HG03378 (cell line): ENCODE measurements at regions not wholly inside any gene's neighbourhood (a gene's known extent, or its start where the extent isn't known, plus 50 kb on each side); places are given as distances from the start of the nearest gene placed in this dataset.
"Not testable (repeated sequence)": the region's sequence is repeated elsewhere in the genome, so short reads cannot be mapped to it uniquely, and the experiment has no call there.

Experiments
- ATAC-seq: cut with Tn5 transposase; IDR thresholded peaks from one replicate; pipeline ENCODE4 v1.9.1; 2021; ENCODE audit warnings: mild to moderate bottlenecking, moderate library complexity; ENCODE audit not compliant: unreplicated experiment

GRCh38 chr11:29190313-29190712 is 826.5 kb downstream of the KCNA4 start:
- no peak for ATAC-seq

- ATAC-seq, result no peak
Observed at GRCh38 chr11:29187215-29187614, 829.6 kb downstream of the KCNA4 start.

- no peak for ATAC-seq
Observed at GRCh38 chr11:29184939-29185890, 831.6 kb downstream of the KCNA4 start.

DNA sequence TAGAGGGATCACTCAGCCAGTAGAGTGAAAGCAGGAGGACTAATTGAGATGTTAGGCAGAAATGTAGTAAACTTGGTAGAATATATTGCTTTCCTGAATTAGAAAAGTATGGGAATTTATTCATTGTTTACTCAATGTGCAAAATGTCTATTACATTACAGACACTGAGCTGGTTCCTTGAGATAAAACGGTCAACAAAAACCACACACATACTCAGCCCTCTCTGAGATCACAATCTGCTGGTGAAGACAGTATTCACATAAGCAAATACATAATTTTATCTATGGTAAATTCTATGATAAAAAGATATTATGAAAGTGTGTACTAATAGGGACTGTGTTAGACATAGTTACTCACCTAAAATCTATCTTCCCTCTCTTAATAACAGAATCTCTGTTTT is 833.5 kb downstream of the KCNA4 start:
- ATAC-seq, result no peak

- ATAC-seq, result no peak
Observed at GRCh38 chr11:29173660-29174062, 843.2 kb downstream of the KCNA4 start.

- ATAC-seq, result no peak
Observed at GRCh38 chr11:29171360-29171950, 845.4 kb downstream of the KCNA4 start.

DNA sequence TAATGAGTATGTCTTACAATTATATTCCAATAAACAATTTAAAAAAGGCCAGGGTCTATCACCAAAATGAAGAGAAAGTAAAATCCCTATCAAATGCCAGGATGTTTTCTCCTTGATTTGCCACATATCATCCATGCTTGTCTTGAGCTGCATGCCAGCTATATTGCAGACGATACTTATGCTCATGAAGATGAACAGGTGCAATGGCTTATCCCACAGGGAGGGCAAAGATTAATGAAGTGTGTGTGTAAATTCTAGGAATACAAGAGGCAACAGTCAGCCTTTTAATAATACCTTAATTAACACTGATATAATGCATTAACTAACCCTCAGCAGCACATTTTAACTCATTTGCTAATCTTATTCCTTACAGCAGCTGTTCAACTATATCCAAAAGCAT is 850.5 kb downstream of the KCNA4 start:
- ATAC-seq, result no peak

GRCh38 chr11:29163231-29163630 is 853.6 kb downstream of the KCNA4 start:
- no peak for ATAC-seq

GRCh38 chr11:29162491-29162890 is 854.3 kb downstream of the KCNA4 start:
- ATAC-seq, result no peak

DNA sequence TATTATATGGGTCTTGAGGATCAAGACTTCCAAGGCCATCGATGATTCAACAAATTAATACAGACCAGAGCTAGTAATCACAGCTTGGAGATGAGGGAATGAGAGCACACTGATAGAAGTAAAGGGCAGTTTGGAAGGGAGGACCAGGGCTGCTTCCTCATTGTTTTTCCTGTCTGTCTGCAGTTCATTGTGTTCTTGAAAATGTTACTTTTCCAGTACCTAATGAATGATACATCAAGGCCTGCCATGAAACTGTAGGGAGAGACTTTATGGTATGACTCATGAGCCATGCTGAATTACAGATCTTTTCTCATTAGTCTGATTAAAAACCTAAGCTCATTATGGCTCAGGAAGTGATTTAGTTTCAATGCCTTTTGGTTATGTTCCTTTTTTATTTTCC is 855.6 kb downstream of the KCNA4 start:
- no peak for ATAC-seq

DNA sequence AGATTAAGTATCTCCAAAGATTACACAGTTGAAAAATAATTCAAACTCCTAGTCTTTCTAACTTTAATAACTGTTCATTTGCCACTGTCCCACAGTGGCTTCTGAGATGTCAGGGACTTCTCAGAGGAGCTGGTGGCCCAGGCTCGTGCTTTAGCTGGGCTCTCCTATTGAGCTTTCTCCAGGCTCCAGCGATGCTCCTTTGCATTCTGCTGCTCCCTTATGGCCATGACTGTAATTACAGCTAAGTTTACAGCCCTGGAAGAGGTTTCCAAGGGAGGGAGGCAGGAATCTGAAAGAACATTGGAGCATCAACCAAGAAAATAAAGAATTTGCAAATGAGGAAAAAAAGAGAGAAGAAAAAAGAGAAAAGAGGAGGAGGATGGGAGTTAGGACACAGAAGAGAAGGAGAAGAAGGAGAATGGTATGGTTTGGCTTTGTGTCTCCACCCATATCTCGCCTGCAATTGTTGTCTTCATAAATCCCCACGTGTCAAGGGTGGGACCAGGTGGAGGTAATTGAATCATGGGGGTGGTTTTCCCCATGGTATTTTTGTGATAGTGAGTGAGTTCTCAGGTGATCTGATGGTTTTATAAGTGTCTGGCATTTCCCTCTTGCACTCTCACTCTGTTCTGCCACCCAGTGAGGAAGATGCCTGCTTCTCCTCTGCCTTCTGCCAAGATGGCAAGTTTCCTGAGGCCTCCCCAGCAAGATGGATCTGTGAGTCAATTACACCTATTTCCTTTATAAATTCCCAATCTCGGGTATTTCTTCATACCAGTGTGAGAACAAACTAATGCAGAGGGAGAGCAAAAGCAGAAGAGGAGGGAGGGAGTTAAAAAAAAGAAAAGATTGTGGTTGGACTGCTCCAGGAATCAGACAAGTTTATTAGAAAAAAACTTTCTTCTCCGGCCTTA is 857.0 kb downstream of the KCNA4 start:
- peak; percentile 68 for ATAC-seq

GRCh38 chr11:29153078-29153477 is 863.8 kb downstream of the KCNA4 start:
- no peak for ATAC-seq

GRCh38 chr11:29142573-29142972 is 874.3 kb downstream of the KCNA4 start:
- not testable (repeated sequence) for ATAC-seq

DNA sequence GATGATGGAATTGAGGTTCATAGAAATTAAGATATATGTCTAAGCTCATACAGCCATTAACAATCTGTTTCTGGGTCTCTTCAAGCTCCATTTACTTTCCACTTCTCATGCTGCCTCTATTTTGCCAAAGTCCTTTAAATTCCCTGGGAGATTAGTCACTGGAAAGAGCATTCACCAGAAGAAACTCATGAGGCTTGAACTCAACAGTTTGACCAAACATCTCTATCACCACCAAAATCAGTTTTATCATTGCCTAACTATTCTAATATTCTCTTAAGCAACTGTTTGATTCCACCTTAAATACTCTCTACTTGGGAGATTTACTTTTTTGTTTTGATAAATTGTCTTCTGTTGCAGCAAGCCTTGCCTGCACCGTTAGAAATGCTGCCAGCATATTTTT is 881.3 kb downstream of the KCNA4 start:
- ATAC-seq, result no peak

- no peak for ATAC-seq
Observed at GRCh38 chr11:29131055-29131454, 885.8 kb downstream of the KCNA4 start.

- no peak for ATAC-seq
Observed at GRCh38 chr11:29129844-29130243, 887.0 kb downstream of the KCNA4 start.

- no peak for ATAC-seq
Observed at GRCh38 chr11:29127461-29127860, 889.4 kb downstream of the KCNA4 start.

DNA sequence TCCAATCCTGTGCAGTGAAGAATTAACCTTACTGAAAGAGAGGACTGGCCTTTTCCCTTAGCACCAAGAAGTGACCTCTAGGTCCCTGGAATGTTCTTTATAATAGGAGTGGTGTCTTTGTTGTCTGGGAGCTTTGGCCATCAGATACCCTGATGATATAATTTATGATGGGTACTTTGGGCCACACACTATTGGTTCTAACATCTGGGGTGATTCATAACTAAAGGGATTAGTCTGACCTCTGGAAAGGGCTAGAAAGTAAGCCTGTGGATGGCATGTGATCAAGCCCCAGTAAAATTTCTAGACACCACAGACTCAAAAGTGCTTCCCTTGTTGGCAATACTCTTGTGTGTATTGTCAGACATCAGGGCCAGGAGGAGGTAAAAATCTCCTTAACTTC is 891.2 kb downstream of the KCNA4 start:
- ATAC-seq, result no peak

DNA sequence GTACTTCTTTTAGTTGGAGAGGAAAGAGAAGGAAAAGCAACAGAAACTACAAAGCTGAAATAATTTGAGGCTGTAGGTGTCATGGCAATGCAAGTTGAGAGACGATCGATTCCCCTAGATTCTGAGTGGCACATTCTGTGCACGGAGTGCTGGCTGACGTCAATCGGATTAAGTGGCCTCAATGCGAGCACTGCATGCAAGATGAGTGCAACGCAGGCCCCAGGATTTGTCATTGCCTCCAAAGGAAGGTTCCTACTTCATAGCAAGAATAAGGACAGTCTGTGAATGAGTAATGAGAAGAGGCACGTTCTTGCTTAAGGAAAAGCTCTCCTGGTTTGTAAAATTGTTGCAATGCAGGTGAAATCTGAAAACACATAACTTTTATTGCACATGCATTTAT is 892.4 kb downstream of the KCNA4 start:
- ATAC-seq, result no peak

DNA sequence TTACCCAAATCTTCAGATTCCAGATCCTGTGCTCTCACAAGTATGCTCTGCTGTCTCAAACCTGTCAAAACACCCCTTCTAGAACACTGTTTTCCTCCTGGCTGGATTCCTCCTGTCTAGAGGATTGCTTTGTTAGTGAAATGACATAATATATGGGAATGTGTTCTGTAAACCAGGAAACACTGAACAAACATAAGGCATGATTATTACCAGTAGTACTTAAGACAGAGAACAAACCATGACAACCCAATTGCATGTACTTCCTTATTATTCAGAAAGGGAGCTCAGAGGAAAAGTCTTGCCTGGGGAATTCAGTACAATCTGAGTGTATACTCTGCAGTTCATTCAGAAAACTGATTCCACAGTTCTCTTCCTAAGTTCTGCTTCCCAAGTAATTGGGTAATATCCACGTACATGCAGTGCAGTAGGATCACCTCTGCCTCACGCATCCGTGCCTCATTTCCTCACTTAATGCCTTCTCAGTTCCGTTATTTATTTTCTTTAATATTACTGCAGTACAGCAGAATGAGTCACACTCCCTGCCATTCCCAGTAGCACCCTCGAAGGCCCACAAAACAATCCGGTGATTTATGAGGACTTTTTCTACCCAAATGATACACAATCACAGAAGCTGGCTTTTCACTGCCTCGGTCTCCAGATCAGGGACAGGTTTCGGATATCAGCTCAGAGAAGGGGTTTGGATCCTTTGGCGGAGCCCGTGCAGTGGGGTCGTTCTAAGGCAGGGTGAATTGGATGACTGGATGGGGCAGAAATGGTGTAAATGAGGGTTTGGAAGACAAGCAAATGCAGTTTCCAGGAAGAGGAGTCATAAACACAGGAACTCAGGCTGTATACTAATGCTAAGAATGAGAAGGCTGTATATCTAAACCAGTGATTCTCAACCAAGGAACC is 896.9 kb downstream of the KCNA4 start:
- ATAC-seq, result no peak
